IMR-90 (cell line): ENCODE measurements at regions not wholly inside any gene's neighbourhood (a gene's known extent, or its start where the extent isn't known, plus 50 kb on each side); places are given as distances from the start of the nearest gene placed in this dataset.

Source experiments
- ATAC-seq: fragments of 200-7000 bp; cut with Tn5 transposase; 2 replicates; pipeline ENCODE4 v1.9.1; 2020; ENCODE audit warnings: low read depth, mild to moderate bottlenecking, moderate library complexity
- BruUV-seq: library from RNA; stranded (reverse); fragments of 400-500 nt; replicated peaks from 2 replicates; lab custom pipeline; 2021; lab: Mats Ljungman, UMichigan
- CTCF ChIA-PET: fragments of 300-600 bp; formaldehyde crosslinking; extraction: SDS; loops from one replicate; lab custom pipeline; 2021; ENCODE audit warnings: antibody characterized with exemption; lab: Yijun Ruan, JAX
- POLR2A ChIA-PET: fragments of 300-600 bp; sonication (Branson Sonifier 250); formaldehyde crosslinking; loops from one replicate; lab custom pipeline; 2022; ENCODE audit warnings: antibody characterized with exemption; ENCODE audit not compliant: unreplicated experiment; lab: Charles Lee
- DNase-seq: peaks from one replicate; pipeline ENCODE4 v3.0.0; 2013
- H2AFZ ChIP-seq: replicated peaks from 2 replicates; pipeline ENCODE3; 2013; ENCODE audit warnings: low read length, mild to moderate bottlenecking; ENCODE audit not compliant: poor library complexity
- H2AK5ac ChIP-seq: 2 replicates; pipeline ENCODE4 v1.6.1; 2013; ENCODE audit warnings: low read depth, low read length, inconsistent platforms
- H2AK9ac ChIP-seq: replicated peaks from 2 replicates; pipeline ENCODE3; 2013; ENCODE audit warnings: mild to moderate bottlenecking, low read depth, low read length, moderate library complexity; ENCODE audit not compliant: poor library complexity
- H2BK120ac ChIP-seq: 2 replicates; pipeline ENCODE4 v1.6.1; 2013; ENCODE audit warnings: low read depth, low read length, inconsistent platforms
- H2BK15ac ChIP-seq: 3 replicates; pipeline ENCODE4 v1.6.1; 2013; ENCODE audit warnings: low read depth, low read length, inconsistent platforms
- H2BK20ac ChIP-seq: 2 replicates; pipeline ENCODE4 v1.6.1; 2013; ENCODE audit warnings: low read depth, mild to moderate bottlenecking, inconsistent platforms, low read length, moderate library complexity
- H2BK5ac ChIP-seq: 2 replicates; pipeline ENCODE4 v1.6.1; 2013; ENCODE audit warnings: mild to moderate bottlenecking, low read depth, low read length, inconsistent platforms; ENCODE audit not compliant: poor library complexity, severe bottlenecking
- H3K14ac ChIP-seq: replicated peaks from 2 replicates; pipeline ENCODE4 v1.6.1; 2013; ENCODE audit warnings: low read depth, low read length, inconsistent platforms
- H3K18ac ChIP-seq: 2 replicates; pipeline ENCODE4 v1.6.1; 2013; ENCODE audit warnings: low read depth, low read length, control low read depth
- H3K23ac ChIP-seq: 2 replicates; pipeline ENCODE4 v1.6.1; 2013; ENCODE audit warnings: low read depth, low read length, inconsistent platforms
- H3K27ac ChIP-seq: 2 replicates; pipeline ENCODE4 v1.5.1; 2013; ENCODE audit warnings: mild to moderate bottlenecking, control low read depth, low read length; ENCODE audit not compliant: insufficient read depth
- H3K27me3 ChIP-seq: 2 replicates; pipeline ENCODE4 v1.6.1; 2013; ENCODE audit warnings: low read length; ENCODE audit not compliant: control insufficient read depth, insufficient read depth
- H3K36me3 ChIP-seq: 2 replicates; pipeline ENCODE4 v1.6.1; 2013; ENCODE audit warnings: low read length, mixed read lengths; ENCODE audit not compliant: control insufficient read depth, insufficient read depth
- H3K4ac ChIP-seq: 2 replicates; pipeline ENCODE4 v1.6.1; 2013; ENCODE audit warnings: low read depth, low read length, inconsistent platforms
- H3K4me1 ChIP-seq: 2 replicates; pipeline ENCODE4 v1.6.1; 2013; ENCODE audit warnings: low read length, mixed read lengths; ENCODE audit not compliant: control insufficient read depth, insufficient read depth
- H3K4me2 ChIP-seq: 2 replicates; pipeline ENCODE4 v1.6.1; 2013; ENCODE audit warnings: low read depth, mild to moderate bottlenecking, control low read depth, low read length, moderate library complexity
- H3K4me3 ChIP-seq: 2 replicates; pipeline ENCODE4 v1.5.1; 2013; ENCODE audit warnings: low read depth, mild to moderate bottlenecking, control low read depth, low read length, moderate library complexity; ENCODE audit not compliant: insufficient read depth
- H3K56ac ChIP-seq: 2 replicates; pipeline ENCODE4 v1.6.1; 2013; ENCODE audit warnings: low read length, inconsistent platforms; ENCODE audit not compliant: insufficient read depth; ENCODE audit errors: extremely low read depth
- H3K79me1 ChIP-seq, 2 experiments: 2 replicates each; pipeline ENCODE4 v1.6.1; 2013; ENCODE audit warnings: low read length in 2 of 2, inconsistent platforms in 1 of 2, low read depth in 1 of 2
- H3K9ac ChIP-seq: 2 replicates; pipeline ENCODE4 v1.6.1; 2013; ENCODE audit warnings: low read depth, low read length, control low read depth
- H3K9me1 ChIP-seq: 2 replicates; pipeline ENCODE4 v1.6.1; 2013; ENCODE audit warnings: low read length, inconsistent platforms; ENCODE audit not compliant: insufficient read depth
- H3K9me3 ChIP-seq: 2 replicates; pipeline ENCODE4 v1.6.1; 2013; ENCODE audit warnings: low read length; ENCODE audit not compliant: control insufficient read depth, insufficient read depth
- H4K20me1 ChIP-seq: 2 replicates; pipeline ENCODE4 v1.6.1; 2013; ENCODE audit warnings: low read length, inconsistent platforms; ENCODE audit not compliant: insufficient read depth
- H4K5ac ChIP-seq: 2 replicates; pipeline ENCODE4 v1.6.1; 2013; ENCODE audit warnings: mild to moderate bottlenecking, low read depth, low read length, control low read depth
- H4K8ac ChIP-seq, 2 experiments: 2 replicates each; pipeline ENCODE4 v1.6.1; 2013; ENCODE audit warnings: low read depth in 2 of 2, low read length in 2 of 2, control low read depth in 1 of 2, inconsistent platforms in 1 of 2
- H4K91ac ChIP-seq: 2 replicates; pipeline ENCODE4 v1.6.1; 2013; ENCODE audit warnings: low read depth, low read length, inconsistent platforms; ENCODE audit not compliant: insufficient read depth
- SMC3 ChIP-seq: fragments of 150-350 bp; IDR thresholded peaks from 2 replicates; pipeline ENCODE4 v1.6.1; 2016; ENCODE audit warnings: low read depth, mild to moderate bottlenecking, antibody characterized with exemption, low read length, moderate library complexity
- WGBS, 2 experiments: methylation state at CpG; one replicate each; pipeline versions ENCODE4 v1.1.5 to v1.1.7; 2013; ENCODE audit warnings: missing lambda C conversion rate in 2 of 2; ENCODE audit not compliant: insufficient read length in 1 of 2; ENCODE audit errors: extremely low coverage in 2 of 2; 5-methylcytosine and 5-hydroxymethylcytosine counted together
- dilution Hi-C: fragments of 300-500 bp; cut with HindIII; formaldehyde crosslinking; loops from one replicate; pipeline ENCODE4 v1.14.3; 2018; ENCODE audit warnings: low sequenced_read_pairs; ENCODE audit not compliant: unreplicated experiment
- in situ Hi-C: fragments of 300-500 bp; cut with MboI; formaldehyde crosslinking; loops from 3 replicates; pipeline ENCODE4 v1.14.3; 2019; ENCODE audit warnings: low sequenced_read_pairs, inconsistent platforms, mixed read lengths
- intact Hi-C: fragments of 100-400 bp; cut with micrococcal nuclease; formaldehyde crosslinking; loops from 2 replicates; pipeline ENCODE4 v1.10.0; 2022

- dilution Hi-C loops (no loop called here), intact Hi-C loops (no loop called here), in situ Hi-C loops (no loop called here)
- Histone ChIP-seq H2BK15ac (no peak overlapping the region), H3K36me3 (no peaks in the 10 kb centered on the region), H3K4ac (no peak overlapping the region), H4K20me1 (no peaks in the 10 kb centered on the region), H4K91ac (no peak overlapping the region), H2BK5ac (no peak overlapping the region), H2AK9ac (no peak overlapping the region), H3K9me1 (no peaks in the 10 kb centered on the region), H2BK20ac (no peak overlapping the region), H2BK120ac (no peak overlapping the region), H3K27me3 (no peaks in the 10 kb centered on the region), H2AK5ac (no peak overlapping the region), H3K56ac (no peak overlapping the region), H3K4me1 (no peaks in the 10 kb centered on the region), H4K8ac (no peak overlapping the region), H3K79me1 (no peaks in the 10 kb centered on the region), H3K27ac (no peak overlapping the region), H3K4me2 (no peak overlapping the region), H2AFZ (no peak overlapping the region), H3K9me3 (peaks cover 3% of the 10 kb centered on the region), H3K4me3 (no peak overlapping the region), H3K14ac (no peak overlapping the region), H3K23ac (no peak overlapping the region), H3K18ac (no peak overlapping the region), H3K9ac (no peak overlapping the region), H4K5ac (no peak overlapping the region)
- DNase-seq, result no peak
- no TSS peak for BruUV-seq
- WGBS, 2 experiments, result no CpG with 5 or more reads among the region's 2 CpGs
- POLR2A ChIA-PET, result no interaction called here
- TF ChIP-seq SMC3, result no peak
- no peak for ATAC-seq
- CTCF ChIA-PET, result no interaction called here
Measured at GRCh38 chr14:78018283-78018682, 151.9 kb upstream of the NRXN3 start.
